GM19351 (cell line): ENCODE measurements at regions not wholly inside any gene's neighbourhood (a gene's known extent, or its start where the extent isn't known, plus 50 kb on each side); places are given as distances from the start of the nearest gene placed in this dataset.

Experiments
- ATAC-seq: cut with Tn5 transposase; IDR thresholded peaks from one replicate; pipeline ENCODE4 v1.9.1; 2021; ENCODE audit warnings: mild to moderate bottlenecking, moderate library complexity; ENCODE audit not compliant: unreplicated experiment

DNA sequence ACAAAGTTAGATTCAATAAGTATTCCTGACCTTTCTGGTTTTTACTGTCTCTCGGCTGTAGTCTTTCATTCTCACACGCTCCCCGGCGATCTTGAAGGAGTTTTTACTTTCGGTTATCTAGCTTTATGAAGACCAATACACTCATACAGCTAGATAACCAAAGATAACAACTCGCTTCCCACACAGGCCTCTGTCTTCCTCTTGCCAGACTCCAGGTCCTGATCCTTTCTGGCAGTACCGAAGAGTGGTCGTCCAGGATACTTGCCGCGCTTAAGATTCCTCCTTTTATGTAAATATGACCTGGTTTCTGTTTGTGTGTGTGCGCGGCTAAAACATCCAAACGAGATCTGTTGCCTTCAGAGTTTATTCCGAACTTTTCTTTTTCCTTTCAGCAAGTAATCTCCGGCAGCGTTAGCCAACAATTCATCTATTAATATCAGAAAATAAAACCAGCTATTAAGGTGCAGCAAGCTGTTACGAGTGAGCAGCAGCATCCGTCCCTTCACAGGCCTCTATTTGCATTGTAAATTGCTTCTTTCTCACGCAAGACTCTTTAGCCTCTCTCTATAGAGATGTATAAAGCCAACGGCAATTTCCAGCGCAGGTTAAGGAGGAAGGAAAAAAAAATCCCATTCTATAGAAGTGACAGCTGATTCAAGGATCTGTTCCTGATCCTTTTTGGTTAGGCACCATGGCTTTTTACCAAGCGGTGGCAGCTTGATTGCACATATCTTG lies 216.1 kb downstream of the MEF2C start:
- peak; percentile 70 for ATAC-seq

DNA sequence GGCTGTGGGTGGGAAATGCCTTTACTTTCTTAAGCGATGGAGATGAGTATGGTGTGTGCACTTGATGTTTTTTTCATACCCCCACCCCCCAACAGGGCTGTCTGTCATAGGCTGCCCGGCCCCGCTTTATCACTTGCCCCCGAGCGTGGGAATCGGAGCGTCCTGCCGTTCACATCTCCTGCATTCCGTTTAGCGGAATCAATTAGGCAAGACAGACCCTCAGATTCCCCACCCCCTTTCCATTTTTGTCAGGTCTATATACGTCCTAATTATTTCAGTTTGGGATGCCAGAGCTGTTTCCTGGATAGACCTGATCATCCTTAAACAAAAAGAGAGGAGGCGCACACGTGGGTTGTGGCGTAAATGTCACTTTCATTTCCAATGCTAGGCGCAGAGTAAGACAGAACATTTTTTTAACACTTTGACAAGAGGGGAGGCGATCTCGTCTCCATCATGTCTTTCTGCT lies 217.2 kb downstream of the MEF2C start:
- ATAC-seq, result no peak

DNA sequence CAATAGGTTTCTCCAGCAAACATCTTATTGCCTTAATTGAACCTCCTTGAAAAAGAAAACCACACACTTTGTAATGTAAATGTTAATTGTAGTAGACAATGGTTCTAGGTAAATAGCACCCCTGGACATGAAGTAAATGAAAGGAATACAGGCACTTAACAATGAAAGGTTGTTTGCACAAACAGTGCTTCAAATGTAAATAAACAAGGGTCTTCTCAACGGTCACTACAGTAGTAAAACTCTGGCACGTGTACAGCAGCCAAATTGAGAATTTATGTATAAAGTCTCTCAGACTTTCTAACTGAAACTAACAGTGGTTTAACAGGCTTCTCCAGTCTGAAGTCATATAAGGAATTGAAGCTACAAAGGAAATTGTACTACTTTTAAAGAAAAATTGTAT lies 218.3 kb downstream of the MEF2C start:
- no peak for ATAC-seq

DNA sequence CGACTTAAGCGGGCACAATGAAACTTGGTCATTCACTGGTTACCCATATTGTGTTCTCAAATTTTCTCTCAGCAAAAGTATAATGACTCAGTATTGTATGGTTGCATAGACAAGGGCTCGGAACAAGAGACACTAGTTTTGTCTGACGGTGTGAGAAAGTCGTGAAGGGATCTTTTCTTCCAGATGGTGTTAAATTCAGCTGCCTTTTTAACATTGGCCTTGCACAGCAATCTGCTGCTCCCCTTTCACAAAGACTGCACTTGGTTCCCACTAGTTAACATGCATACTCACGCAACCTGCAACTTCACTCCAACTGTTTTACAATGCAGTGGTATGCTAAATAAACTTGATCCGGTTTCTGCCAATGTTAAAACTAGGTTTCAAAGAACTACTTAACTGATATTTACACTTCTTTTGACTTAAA lies 219.2 kb downstream of the MEF2C start:
- no peak for ATAC-seq

DNA sequence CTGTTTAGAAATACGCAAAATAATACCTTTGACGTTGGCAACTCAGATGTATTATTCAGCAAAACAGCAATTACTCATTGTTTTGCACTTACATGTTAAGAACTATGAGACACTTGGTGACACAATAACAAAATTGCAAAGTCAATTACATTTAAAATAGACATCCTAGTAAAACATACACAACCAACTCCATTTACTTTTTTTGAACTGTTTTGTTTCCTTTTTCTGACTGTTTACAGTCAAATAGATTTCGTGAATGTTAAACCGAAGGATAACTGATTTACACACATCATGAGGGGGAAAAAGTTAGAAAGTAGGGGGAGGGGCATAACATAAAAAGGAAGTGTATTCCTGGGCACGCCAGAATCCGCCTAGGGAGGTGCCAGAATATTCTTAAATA lies 220.1 kb downstream of the MEF2C start:
- ATAC-seq, result no peak

DNA sequence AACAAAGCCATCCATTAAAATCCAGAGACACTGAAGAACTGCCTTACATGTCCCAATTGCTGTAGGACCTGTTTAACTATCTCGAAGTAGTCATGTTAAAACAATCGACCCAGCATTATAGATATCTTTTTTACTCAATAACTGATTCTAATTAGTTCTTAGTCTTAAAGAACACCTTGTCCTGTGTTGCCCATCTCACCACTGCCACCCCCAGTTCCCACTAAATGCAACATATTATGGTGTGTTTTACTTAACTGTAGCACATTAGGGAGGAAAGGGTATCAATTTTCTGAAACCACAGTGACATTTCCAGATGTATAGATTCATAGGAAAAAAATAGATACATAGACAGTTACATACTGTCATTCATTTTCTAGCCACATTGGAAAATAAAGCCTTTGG lies 221.2 kb downstream of the MEF2C start:
- no peak for ATAC-seq

DNA sequence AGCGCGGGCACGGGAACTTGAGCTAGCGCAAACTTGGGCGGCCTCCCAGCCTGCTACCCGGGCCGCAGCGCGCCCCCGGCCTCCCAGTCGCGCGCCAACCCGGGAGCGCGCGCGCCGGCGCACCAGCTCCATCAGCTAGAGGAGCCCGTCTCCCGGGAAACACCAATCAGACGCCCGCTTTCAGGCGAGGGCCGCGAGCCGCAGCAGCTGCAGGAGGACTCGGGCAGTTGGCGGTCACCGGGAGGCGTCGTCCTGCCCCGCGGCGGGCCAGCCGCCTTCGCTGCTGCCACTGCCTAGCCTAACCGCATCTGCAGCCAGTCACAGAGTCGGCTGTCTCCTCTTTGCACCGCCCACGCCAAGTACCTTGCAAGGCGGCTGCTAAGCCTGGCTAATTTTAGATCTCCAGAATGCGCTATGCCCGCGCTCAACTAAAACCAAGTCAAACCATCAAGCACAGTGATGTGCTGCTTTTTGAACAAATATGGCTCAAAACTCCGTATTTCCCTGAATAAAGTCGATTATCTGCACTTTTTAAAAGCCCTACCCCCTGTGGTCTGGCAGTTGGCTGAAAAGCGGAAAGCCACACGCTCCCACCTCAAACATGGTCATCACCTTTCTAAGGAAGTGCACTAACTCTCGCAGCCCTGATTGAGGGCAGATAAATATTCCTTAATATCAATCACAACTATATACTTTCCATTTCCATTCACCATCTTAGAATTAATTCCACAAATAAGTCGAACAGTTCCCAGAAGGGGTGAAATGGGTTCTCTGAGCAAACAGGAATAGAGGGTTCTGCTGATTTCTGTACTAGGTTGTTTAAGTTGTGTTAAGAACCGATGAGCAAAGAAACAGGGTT lies 221.8 kb downstream of the MEF2C start:
- ATAC-seq, result peak; percentile 63

DNA sequence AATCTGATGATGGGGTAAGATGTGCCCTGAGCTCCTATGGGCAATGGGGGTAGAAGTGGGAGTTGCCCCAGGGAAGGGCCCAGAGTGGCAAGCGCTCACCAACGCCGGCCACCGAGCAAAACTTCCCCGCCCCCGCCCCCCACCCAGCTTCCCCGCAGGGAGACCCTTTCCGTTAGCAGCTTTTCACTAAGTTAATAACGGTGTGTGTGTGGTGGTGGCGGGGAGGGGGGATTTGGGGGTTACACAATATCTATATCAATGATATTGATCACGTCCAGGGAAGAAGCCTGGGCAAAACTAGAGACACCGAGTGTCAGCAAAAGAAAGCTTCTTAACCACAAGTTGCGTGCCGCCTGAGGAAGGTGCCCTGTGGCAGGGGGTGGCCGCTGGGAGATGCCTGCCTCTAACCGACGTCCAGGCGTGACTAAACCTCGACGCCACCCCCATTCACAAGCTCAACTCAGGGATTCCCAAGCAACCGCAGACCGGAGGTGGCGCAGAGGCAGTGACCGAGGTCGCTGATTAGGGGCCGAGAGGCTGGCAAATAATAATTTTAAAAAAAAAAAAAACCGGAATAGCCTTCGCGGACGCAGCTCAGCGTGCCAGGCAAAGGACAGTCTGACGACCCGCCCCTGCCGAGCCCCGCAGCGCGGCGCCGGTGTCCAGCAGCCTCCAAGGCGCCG lies 222.6 kb downstream of the MEF2C start:
- peak; percentile 18 for ATAC-seq

DNA sequence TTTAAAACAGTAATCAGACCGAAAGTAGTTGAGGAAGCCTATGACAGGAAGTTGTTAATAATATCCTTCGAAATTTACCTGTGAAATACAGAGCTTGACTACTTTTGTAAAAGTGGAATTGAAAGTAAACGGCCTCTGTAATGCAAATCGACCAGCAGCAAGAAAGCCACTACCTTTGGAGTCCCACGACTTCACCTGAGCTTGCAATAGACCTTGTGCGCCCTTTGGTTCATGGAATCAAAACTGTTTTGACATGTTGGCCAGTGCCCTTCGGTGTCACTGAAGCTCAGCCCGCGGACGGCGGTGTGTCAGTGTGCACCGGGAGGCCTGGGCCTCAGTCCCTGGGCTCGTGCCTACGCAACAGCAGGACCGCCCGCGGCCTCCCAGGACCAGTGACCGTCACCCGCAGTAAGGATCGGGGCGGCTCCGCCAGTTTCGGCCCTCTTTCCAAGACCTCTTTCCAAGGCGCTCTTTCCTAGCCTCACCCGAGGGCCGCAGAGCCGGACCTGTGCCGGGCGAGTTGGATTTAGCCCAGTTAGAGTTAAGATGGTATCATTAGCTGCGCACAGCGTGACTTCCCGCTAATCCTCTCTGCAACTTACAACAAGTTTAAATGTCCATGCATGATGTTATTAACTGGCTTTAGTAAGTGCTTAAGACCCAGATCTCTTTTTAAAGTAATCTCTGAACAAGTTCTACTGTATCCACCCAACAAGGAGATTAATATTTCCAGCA lies 223.3 kb downstream of the MEF2C start:
- ATAC-seq, result peak; percentile 58

DNA sequence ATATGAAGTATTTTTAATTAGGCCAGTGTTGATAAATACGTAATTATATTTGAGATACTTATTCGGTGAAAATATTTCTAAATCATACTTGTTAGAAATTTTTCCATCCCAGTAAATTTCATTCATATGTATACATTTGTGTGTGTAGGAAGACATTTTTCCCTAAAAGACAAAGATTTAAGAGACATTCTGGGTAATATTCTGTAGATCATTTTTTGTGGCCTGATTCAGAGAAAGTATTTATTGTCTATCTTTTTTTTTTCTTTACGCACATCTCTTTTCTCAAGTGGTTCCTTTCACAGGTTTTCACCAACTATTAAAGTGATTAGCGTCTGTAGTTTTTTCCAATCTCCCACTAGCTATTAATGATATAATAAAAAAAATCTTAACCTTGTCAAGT lies 224.1 kb downstream of the MEF2C start:
- ATAC-seq, result no peak

DNA sequence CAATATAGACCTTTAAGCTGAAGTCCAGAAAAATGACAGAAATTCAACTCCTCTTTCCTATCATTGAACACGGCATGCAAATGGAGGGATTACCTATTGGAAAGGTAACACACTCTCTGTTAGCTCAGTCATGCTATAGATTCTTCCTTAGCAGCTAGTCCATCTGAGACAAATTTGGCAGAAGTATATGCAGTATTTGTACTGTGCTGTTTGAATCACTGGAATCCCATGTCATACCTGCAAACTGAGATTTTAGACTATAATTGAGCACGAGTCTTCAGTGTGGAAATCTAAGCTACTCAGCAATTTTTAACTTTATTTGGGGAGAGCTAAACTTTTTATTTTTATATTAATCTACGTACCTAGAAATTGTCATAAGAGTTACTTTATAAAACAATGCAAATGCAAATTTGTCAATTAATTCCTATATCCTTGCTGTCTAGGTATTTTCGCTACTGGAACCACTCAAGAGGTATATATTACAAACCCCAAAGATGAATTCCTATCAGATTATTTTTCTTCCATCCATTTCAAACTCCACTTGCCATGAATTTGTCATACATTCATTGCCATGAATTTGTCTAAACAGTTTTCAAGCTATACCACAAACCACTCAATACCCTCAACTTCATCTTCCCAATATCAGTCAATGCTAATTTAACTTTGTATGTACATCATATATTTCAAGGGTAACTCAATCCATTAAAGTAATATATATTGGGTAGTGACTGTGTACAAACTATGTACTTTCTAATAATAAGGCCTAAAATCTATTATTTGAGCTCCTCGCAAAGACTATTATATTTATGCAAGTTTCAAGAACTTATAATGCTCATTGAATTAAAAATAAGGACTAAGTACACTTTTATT lies 224.8 kb downstream of the MEF2C start:
- ATAC-seq, result no peak

DNA sequence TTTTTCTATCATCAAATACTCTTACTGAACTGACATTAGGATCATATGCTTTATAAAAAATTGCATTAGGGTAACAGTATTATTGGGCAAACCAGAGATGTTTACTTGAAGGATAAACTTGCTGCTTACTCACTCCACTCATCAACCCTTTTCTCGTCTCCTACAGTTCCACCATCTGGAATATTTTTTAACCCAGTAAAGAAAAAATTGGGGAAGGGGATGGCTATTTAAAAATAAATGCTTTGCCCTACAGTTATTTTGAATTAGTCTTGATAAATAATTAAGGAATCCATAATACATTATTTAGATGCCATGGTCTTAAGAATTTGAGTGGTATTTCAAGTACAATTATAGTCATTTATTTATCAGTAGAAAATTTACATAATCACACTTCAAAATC lies 225.8 kb downstream of the MEF2C start:
- ATAC-seq, result no peak

DNA sequence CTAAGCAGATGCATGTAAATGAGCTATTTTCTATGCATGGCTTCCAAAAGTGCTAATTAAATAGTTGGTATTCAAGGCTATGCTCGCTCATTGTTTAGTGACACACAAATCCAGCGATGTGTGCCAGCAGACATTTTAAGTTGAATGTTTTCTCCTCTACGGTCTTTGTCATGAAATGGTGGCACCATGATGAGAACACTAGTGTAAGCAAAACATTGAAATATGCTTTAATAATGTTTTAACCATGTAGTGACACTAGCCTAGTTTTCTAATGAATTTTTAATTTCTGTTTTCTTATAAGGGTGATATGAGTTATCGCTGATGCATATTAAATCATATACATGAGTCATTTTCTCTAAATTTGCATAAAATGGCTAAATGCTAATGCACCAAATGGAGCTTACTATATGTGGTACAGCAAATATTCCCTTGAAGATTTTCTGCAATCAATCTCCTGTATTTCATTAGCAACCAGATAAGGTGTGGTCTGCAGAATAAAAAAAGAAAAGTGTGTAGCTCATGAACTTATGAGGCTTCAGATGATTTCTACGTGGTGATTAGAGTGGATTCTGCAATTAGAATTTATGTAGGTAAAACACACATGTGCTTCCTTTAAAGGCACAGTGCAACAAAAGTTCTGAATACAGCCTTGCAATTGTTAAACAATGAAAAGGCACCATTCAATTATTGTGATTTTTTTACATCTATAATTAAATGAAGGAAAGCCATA lies 226.6 kb downstream of the MEF2C start:
- ATAC-seq, result no peak

DNA sequence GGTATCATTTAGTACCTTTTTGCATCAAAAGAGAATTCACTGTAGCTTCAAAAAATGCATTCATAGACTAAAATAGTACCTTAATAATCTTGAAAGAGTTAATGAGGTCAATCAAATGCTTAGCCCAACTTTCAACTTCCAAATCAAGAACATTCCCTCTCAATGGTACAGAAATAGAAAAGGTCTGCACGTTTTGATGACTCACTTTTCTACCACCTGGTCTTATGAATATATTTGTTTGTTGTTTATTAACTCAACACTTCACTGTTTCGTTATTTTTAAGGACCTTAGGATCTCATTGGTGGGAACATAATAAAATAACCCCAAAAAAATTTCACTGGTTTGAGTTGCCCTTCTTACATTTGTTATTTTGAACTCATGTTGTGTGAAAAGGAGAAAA lies 229.5 kb downstream of the MEF2C start:
- no peak for ATAC-seq

DNA sequence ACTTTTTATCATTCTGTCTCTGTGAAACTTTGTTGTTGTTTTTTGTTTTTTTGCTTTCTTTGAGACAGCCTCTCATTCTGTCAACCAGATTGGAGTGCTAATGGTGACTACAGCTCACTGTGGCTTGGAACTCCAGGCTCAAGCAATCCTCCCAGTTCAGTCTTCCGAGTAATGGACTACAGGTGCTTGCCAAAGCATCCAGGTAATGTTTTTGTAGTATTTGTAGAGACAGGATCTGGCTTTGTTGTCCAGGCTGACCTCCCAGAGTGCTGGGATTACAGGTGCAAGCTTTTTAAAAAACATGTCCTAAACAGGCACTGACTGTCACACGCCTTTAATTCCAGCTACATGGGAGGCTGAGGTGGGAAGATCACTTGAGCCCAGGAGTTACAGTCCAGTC lies 235.1 kb downstream of the MEF2C start:
- no peak for ATAC-seq

DNA sequence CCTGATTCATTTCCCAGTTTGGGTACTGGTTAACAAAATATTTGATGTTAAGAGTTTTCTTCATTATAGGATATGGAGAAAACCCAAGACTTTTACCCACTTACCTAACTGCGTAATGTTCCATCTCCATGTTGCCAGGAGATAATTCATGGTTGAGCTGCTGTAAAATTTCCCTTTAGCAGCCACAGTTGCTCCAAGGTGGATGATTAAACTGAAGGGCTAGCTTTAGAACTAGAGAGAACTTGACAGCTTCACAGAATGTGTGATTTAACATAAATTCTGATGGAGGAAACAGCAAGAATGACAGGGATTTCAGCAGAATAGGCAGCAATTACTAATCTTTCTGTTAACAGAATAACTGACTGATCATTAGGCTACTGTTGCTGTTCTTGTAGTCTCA lies 236.1 kb downstream of the MEF2C start:
- ATAC-seq, result no peak

DNA sequence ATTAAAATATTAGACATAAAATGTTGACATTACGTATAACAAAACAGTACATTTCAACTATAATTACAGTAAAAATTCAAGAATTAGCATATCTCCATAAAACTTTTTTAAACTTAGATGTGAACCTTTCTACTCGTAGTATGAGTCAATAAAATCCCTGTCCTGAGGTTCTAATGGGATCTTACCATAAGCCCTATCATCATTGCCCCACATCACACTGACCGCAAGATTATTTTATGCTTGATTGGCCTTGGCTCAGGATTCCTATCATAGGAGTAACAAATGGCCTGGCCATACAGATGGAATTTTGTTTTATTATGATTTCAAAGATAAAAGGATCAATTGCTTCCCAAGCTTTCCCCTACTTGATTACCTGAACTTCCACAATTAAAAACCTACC lies 238.3 kb downstream of the MEF2C start:
- ATAC-seq, result no peak

DNA sequence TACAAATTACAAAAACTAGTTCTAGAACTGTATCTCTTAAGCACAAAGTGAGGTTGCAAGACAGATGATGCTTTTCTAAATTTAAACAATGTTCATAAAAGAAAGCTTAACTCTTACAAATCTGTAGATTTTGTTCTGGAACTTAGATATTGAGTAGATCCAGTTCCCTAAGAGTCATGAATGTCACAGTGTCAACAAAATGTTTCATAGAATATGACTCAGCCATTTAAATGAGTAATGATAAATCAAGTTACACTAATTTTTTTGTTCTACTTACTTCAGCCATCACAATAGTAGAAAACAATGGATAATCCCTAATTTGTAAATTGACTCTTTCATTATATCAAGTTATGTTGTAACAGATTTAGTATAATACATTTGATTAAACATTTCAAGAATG lies 239.7 kb downstream of the MEF2C start:
- ATAC-seq, result no peak

DNA sequence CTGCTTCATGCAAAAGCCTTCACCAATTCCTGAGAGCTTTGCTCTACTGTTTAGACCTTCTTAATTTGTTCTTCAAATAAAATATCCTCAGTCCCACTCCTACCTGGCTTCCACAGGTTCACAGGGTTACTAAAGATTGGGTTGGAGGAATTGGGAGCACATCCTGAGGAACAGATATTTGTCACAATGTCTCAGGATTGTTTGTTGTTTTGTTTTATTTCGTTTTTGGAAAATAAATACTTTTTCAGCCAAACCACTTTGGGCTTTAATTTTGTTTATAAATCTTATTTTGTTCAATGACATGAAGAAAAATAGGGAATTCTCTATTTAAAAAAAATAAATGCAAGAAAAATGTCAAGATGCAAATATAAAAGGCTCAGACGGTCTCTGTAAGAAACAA lies 249.0 kb downstream of the MEF2C start:
- ATAC-seq, result no peak
